GM19035 (cell line): ENCODE measurements at regions not wholly inside any gene's neighbourhood (a gene's known extent, or its start where the extent isn't known, plus 50 kb on each side); places are given as distances from the start of the nearest gene placed in this dataset.
"Not testable (repeated sequence)": the region's sequence is repeated elsewhere in the genome, so short reads cannot be mapped to it uniquely, and the experiment has no call there.

ENCODE experiments used
- ATAC-seq: cut with Tn5 transposase; IDR thresholded peaks from one replicate; pipeline ENCODE4 v1.9.1; 2021; ENCODE audit not compliant: unreplicated experiment

GRCh38 chr9:18261181-18261580 is 212.8 kb upstream of the ADAMTSL1 start:
- ATAC-seq: no peak

- no peak for ATAC-seq
Observed at GRCh38 chr9:18263377-18263776, 210.6 kb upstream of the ADAMTSL1 start.

GRCh38 chr9:18268381-18268780 is 205.6 kb upstream of the ADAMTSL1 start:
- ATAC-seq: no peak

GRCh38 chr9:18269561-18269960 is 204.4 kb upstream of the ADAMTSL1 start:
- no peak for ATAC-seq

GRCh38 chr9:18274693-18275092 is 199.3 kb upstream of the ADAMTSL1 start:
- no peak for ATAC-seq

GRCh38 chr9:18275313-18275990 is 198.5 kb upstream of the ADAMTSL1 start:
- no peak for ATAC-seq

- no peak for ATAC-seq
Observed at GRCh38 chr9:18281291-18281690, 192.7 kb upstream of the ADAMTSL1 start.

GRCh38 chr9:18294229-18294628 is 179.7 kb upstream of the ADAMTSL1 start:
- no peak for ATAC-seq

- no peak for ATAC-seq
Observed at GRCh38 chr9:18296702-18297055, 177.3 kb upstream of the ADAMTSL1 start.

- no peak for ATAC-seq
Observed at GRCh38 chr9:18297056-18297841, 176.7 kb upstream of the ADAMTSL1 start.

GRCh38 chr9:18299449-18299848 is 174.5 kb upstream of the ADAMTSL1 start:
- ATAC-seq: no peak

- ATAC-seq: not testable (repeated sequence)
Observed at GRCh38 chr9:18305167-18305806, 168.7 kb upstream of the ADAMTSL1 start.

GRCh38 chr9:18314316-18314715 is 159.6 kb upstream of the ADAMTSL1 start:
- no peak for ATAC-seq

- ATAC-seq: no peak
Observed at GRCh38 chr9:18317896-18318295, 156.1 kb upstream of the ADAMTSL1 start.

GRCh38 chr9:18319918-18320445 is 154.0 kb upstream of the ADAMTSL1 start:
- no peak for ATAC-seq

- ATAC-seq: no peak
Observed at GRCh38 chr9:18324928-18325745, 148.8 kb upstream of the ADAMTSL1 start.

GRCh38 chr9:18325746-18326011 is 148.3 kb upstream of the ADAMTSL1 start:
- ATAC-seq: not testable (repeated sequence)

GRCh38 chr9:18327121-18327520 is 146.8 kb upstream of the ADAMTSL1 start:
- no peak for ATAC-seq

GRCh38 chr9:18330401-18331309 is 143.3 kb upstream of the ADAMTSL1 start:
- ATAC-seq: no peak

- no peak for ATAC-seq
Observed at GRCh38 chr9:18331310-18331684, 142.7 kb upstream of the ADAMTSL1 start.
